ENCODE measurements at regions not wholly inside any gene's neighbourhood (a gene's known extent, or its start where the extent isn't known, plus 50 kb on each side); places are given as distances from the start of the nearest gene placed in this dataset.

DNA sequence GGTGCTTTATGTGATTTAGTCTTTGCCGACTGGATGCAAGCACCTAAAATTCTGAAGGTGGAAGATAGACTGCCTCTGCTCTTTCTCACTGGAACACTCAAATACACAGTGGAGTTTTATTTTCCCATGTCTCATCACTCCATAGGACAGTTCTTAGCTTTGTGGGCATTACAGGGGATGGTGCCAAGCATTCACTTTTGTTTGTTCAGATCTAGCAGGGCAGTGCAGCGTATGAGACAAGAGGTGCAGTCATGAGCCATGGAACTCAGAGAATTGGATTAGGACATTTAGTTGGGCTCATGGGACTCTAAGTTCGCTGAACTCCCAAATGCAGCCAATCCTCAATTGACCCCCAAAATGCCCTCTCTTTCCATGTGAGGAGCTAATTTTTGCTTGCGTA, 1136.9 kb upstream of the PRKX start:
- intact Hi-C loops (cut with micrococcal nuclease) = no loop called here
- no peak for FAIRE-seq
- H3K4me2 ChIP-seq (ENCODE audit: insufficient read depth, low read length) = no peak overlapping the region
- no peak overlapping the region for H3K27ac ChIP-seq (ENCODE audit: insufficient read depth, low read depth, low read length)
- H3K79me2 ChIP-seq (ENCODE audit: control insufficient read depth, insufficient read depth, low read length) = no peaks in the 10 kb centered on the region
- no peaks in the 10 kb centered on the region for H3K36me3 ChIP-seq (ENCODE audit: control insufficient read depth in 2 of 2, extremely low read depth in 1 of 2, insufficient read depth in 2 of 2, low read length in 2 of 2)
- no peaks in the 10 kb centered on the region for H3K9me3 ChIP-seq (replicated peaks; ENCODE audit: control insufficient read depth, insufficient read depth, low read length)
- H3K4me3 ChIP-seq (replicated peaks in 1 of 3; ENCODE audit: insufficient read depth in 1 of 3, low read depth in 1 of 3, low read length in 3 of 3) = no peak overlapping the region
- TF ChIP-seq POLR2A (IDR thresholded peaks at IDR 0.05; ENCODE audit: low read depth, low read length) (no peak), FOS (IDR thresholded peaks at IDR 0.05; ENCODE audit: borderline replicate concordance, insufficient read depth, low read length) (no peak), GATA2 (IDR thresholded peaks at IDR 0.05; ENCODE audit: insufficient read depth, insufficient read length, low read depth, low read length) (no peak), MYC (IDR thresholded peaks at IDR 0.05; ENCODE audit: low read depth, low read length) (no peak), POLR2AphosphoS5 (IDR thresholded peaks at IDR 0.05; ENCODE audit: insufficient read depth, low read depth, low read length) (no peak), CTCF (IDR thresholded peaks at IDR 0.05; ENCODE audit: extremely low read depth in 1 of 2, insufficient read depth in 1 of 2, low read depth in 1 of 2, low read length in 2 of 2) (no peak), EZH2 (IDR thresholded peaks at IDR 0.05; ENCODE audit: borderline replicate concordance, low read depth, low read length, severe bottlenecking) (no peak), JUN (IDR thresholded peaks at IDR 0.05; ENCODE audit: borderline replicate concordance, insufficient read depth, insufficient read length, low read depth) (no peak)
- TF ChIP-seq, protein P1, sequence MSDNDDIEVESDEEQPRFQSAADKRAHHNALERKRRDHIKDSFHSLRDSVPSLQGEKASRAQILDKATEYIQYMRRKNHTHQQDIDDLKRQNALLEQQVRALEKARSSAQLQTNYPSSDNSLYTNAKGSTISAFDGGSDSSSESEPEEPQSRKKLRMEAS (IDR thresholded peaks at IDR 0.05; ENCODE audit: insufficient read depth, insufficient read length) = no peak
- no peak overlapping the region for H2AFZ ChIP-seq (ENCODE audit: low read depth, low read length)
- no TSS peak for BruUV-seq (replicated peaks)
- H3K27me3 ChIP-seq (ENCODE audit: control insufficient read depth in 2 of 2, insufficient read depth in 2 of 2, low read length in 2 of 2) = no peaks in the 10 kb centered on the region
- POLR2A ChIA-PET = no interaction called here
- dilution Hi-C loops (cut with MboI; ENCODE audit: extremely low pct_ligation_motif_present, low sequenced_read_pairs) = no loop called here
- H4K20me1 ChIP-seq (replicated peaks; ENCODE audit: control insufficient read depth, extremely low read depth, insufficient read depth, low read length) = no peaks in the 10 kb centered on the region
- no peaks in the 10 kb centered on the region for H3K4me1 ChIP-seq (ENCODE audit: control insufficient read depth, extremely low read depth, insufficient read depth, low read length)
- CTCF ChIA-PET = no interaction called here
- H3K9ac ChIP-seq (replicated peaks; ENCODE audit: extremely low read depth, insufficient read depth, low read length) = no peak overlapping the region
- no peaks in the 10 kb centered on the region for H3K9me1 ChIP-seq (replicated peaks; ENCODE audit: control insufficient read depth, extremely low read depth, insufficient read depth, low read length)
- DNase-seq (ENCODE audit: low read depth, low spot score) = no peak
